HG03196 (cell line): ENCODE measurements at regions not wholly inside any gene's neighbourhood (a gene's known extent, or its start where the extent isn't known, plus 50 kb on each side); places are given as distances from the start of the nearest gene placed in this dataset.

Experiments
- ATAC-seq: cut with Tn5 transposase; IDR thresholded peaks from one replicate; pipeline ENCODE4 v1.9.1; 2021; ENCODE audit not compliant: unreplicated experiment

GRCh38 chr2:163459986-163460385, 275.8 kb downstream of the FIGN start:
- ATAC-seq = no peak

GRCh38 chr2:163456953-163457743, 278.7 kb downstream of the FIGN start:
- no peak for ATAC-seq

- peak; percentile 95 for ATAC-seq
Measured at GRCh38 chr2:163455815-163456214, 280.0 kb downstream of the FIGN start.

GRCh38 chr2:163453920-163454319, 281.9 kb downstream of the FIGN start:
- ATAC-seq = no peak

GRCh38 chr2:163441603-163442002, 294.2 kb downstream of the FIGN start:
- no peak for ATAC-seq

- no peak for ATAC-seq
Measured at GRCh38 chr2:163436963-163437362, 298.8 kb downstream of the FIGN start.

- no peak for ATAC-seq
Measured at GRCh38 chr2:163428187-163428586, 307.6 kb downstream of the FIGN start.

GRCh38 chr2:163420604-163421003, 315.2 kb downstream of the FIGN start:
- no peak for ATAC-seq

GRCh38 chr2:163419000-163419830, 316.6 kb downstream of the FIGN start:
- ATAC-seq = no peak

- ATAC-seq = peak; percentile 93
Measured at GRCh38 chr2:163417596-163418337, 318.0 kb downstream of the FIGN start.

- ATAC-seq = no peak
Measured at GRCh38 chr2:163414121-163414520, 321.7 kb downstream of the FIGN start.

- no peak for ATAC-seq
Measured at GRCh38 chr2:163407296-163407695, 328.5 kb downstream of the FIGN start.

- no peak for ATAC-seq
Measured at GRCh38 chr2:163405298-163405697, 330.5 kb downstream of the FIGN start.

- no peak for ATAC-seq
Measured at GRCh38 chr2:163401481-163401880, 334.3 kb downstream of the FIGN start.

GRCh38 chr2:163397451-163397850, 338.4 kb downstream of the FIGN start:
- no peak for ATAC-seq

GRCh38 chr2:163395602-163396001, 340.2 kb downstream of the FIGN start:
- ATAC-seq = no peak

- ATAC-seq = no peak
Measured at GRCh38 chr2:163389838-163390237, 346.0 kb downstream of the FIGN start.

- ATAC-seq = no peak
Measured at GRCh38 chr2:163375472-163375871, 360.3 kb downstream of the FIGN start.

- ATAC-seq = no peak
Measured at GRCh38 chr2:163375070-163375469, 360.7 kb downstream of the FIGN start.

- no peak for ATAC-seq
Measured at GRCh38 chr2:163374282-163374681, 361.5 kb downstream of the FIGN start.

- no peak for ATAC-seq
Measured at GRCh38 chr2:163373496-163373895, 362.3 kb downstream of the FIGN start.
